ENCODE measurements at regions not wholly inside any gene's neighbourhood (a gene's known extent, or its start where the extent isn't known, plus 50 kb on each side); places are given as distances from the start of the nearest gene placed in this dataset.

GRCh38 chr9:108188976-108189375, 666.8 kb downstream of the ACTL7B start:
- no peak overlapping the region for H3K18ac ChIP-seq (ENCODE audit: low read depth in 1 of 2, low read length in 2 of 2)
- no peak overlapping the region for H3K4me3 ChIP-seq (ENCODE audit: insufficient read depth in 1 of 2, low read depth in 1 of 2, low read length in 2 of 2)
- no peak overlapping the region for H2BK120ac ChIP-seq (ENCODE audit: low read depth, low read length)
- H2BK5ac ChIP-seq (ENCODE audit: low read depth, low read length, poor library complexity, severe bottlenecking) = no peak overlapping the region
- no peak overlapping the region for H3K4ac ChIP-seq (ENCODE audit: low read depth in 1 of 2, low read length in 2 of 2)
- H2AFZ ChIP-seq (ENCODE audit: low read depth, low read length) = no peak overlapping the region
- H4K91ac ChIP-seq (ENCODE audit: low read length) = no peak overlapping the region
- H3K4me2 ChIP-seq (ENCODE audit: low read length, poor library complexity, severe bottlenecking) = no peak overlapping the region
- no peak overlapping the region for H2BK15ac ChIP-seq (ENCODE audit: low read depth, poor library complexity, severe bottlenecking)
- WGBS = 91% methylated on average over 2 of the region's 2 CpGs
- no peak overlapping the region for H3K14ac ChIP-seq (ENCODE audit: low read length in 2 of 2)
- H3K27ac ChIP-seq (ENCODE audit: low read length, poor library complexity, severe bottlenecking) = no peak overlapping the region
- no peak overlapping the region for H3K9ac ChIP-seq (ENCODE audit: low read length)
- no peaks in the 10 kb centered on the region for H3K79me1 ChIP-seq (replicated peaks; ENCODE audit: low read length, poor library complexity, severe bottlenecking)
- H3K23ac ChIP-seq (ENCODE audit: low read length in 2 of 2) = no peak overlapping the region
- H4K8ac ChIP-seq (ENCODE audit: low read length) = no peak overlapping the region
- DNase-seq = no peak
- peaks cover 4% of the 10 kb centered on the region for H3K4me1 ChIP-seq (ENCODE audit: control insufficient read depth, insufficient read depth, low read depth, low read length)
- no peak overlapping the region for H2BK12ac ChIP-seq (ENCODE audit: low read length in 2 of 2)
- no peaks in the 10 kb centered on the region for H3K27me3 ChIP-seq (ENCODE audit: control insufficient read depth in 1 of 2, insufficient read depth in 1 of 2, low read length in 2 of 2)
- no peaks in the 10 kb centered on the region for H3K36me3 ChIP-seq (ENCODE audit: control insufficient read depth in 1 of 2, insufficient read depth in 2 of 2, low read depth in 1 of 2, low read length in 2 of 2)
- no peak overlapping the region for H2AK5ac ChIP-seq (ENCODE audit: low read length, severe bottlenecking)
- no peaks in the 10 kb centered on the region for H3K9me3 ChIP-seq (ENCODE audit: control insufficient read depth, low read length)

DNA sequence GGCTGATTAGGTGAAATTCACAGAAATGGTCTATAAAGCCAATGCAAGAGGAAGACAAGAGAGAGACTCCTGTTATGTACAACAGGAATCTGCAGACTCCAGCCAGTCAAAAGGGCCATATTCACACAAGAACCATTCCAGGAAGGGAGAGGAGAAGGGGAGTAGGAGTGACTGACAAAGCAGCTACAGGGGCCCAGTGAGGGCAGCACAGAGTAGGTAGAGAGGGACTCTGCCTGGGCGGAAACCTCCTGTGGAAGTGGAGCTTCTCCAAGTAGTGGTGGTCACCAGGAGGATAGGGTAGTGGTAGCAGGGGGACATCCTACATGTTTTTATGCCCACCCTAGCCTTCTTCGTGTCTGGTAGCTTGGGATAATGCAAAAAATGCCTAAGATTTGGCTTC, 667.3 kb downstream of the ACTL7B start:
- Histone ChIP-seq H3K27ac (ENCODE audit: low read length, poor library complexity, severe bottlenecking) (no peak overlapping the region), H3K36me3 (ENCODE audit: control insufficient read depth in 1 of 2, insufficient read depth in 2 of 2, low read depth in 1 of 2, low read length in 2 of 2) (no peaks in the 10 kb centered on the region), H4K91ac (ENCODE audit: low read length) (no peak overlapping the region), H2AFZ (ENCODE audit: low read depth, low read length) (no peak overlapping the region), H3K14ac (ENCODE audit: low read length in 2 of 2) (peak overlapping the region in 1 of 2 experiments; percentile 26), H3K79me1 (replicated peaks; ENCODE audit: low read length, poor library complexity, severe bottlenecking) (no peaks in the 10 kb centered on the region), H3K4ac (ENCODE audit: low read depth in 1 of 2, low read length in 2 of 2) (no peak overlapping the region), H2BK120ac (ENCODE audit: low read depth, low read length) (no peak overlapping the region), H3K18ac (ENCODE audit: low read depth in 1 of 2, low read length in 2 of 2) (no peak overlapping the region), H3K4me1 (ENCODE audit: control insufficient read depth, insufficient read depth, low read depth, low read length) (peaks cover 4% of the 10 kb centered on the region), H3K23ac (ENCODE audit: low read length in 2 of 2) (no peak overlapping the region), H4K8ac (ENCODE audit: low read length) (no peak overlapping the region), H3K9me3 (ENCODE audit: control insufficient read depth, low read length) (no peaks in the 10 kb centered on the region), H3K4me3 (ENCODE audit: insufficient read depth in 1 of 2, low read depth in 1 of 2, low read length in 2 of 2) (no peak overlapping the region), H2BK5ac (ENCODE audit: low read depth, low read length, poor library complexity, severe bottlenecking) (no peak overlapping the region), H3K27me3 (ENCODE audit: control insufficient read depth in 1 of 2, insufficient read depth in 1 of 2, low read length in 2 of 2) (no peaks in the 10 kb centered on the region), H2AK5ac (ENCODE audit: low read length, severe bottlenecking) (no peak overlapping the region), H3K9ac (ENCODE audit: low read length) (no peak overlapping the region), H2BK15ac (ENCODE audit: low read depth, poor library complexity, severe bottlenecking) (no peak overlapping the region), H3K4me2 (ENCODE audit: low read length, poor library complexity, severe bottlenecking) (no peak overlapping the region), H2BK12ac (ENCODE audit: low read length in 2 of 2) (no peak overlapping the region)
- WGBS = 100% methylated on average over 2 of the region's 2 CpGs
- DNase-seq = no peak

- Histone ChIP-seq H3K27ac (ENCODE audit: low read length, poor library complexity, severe bottlenecking) (no peak overlapping the region), H3K36me3 (ENCODE audit: control insufficient read depth in 1 of 2, insufficient read depth in 2 of 2, low read depth in 1 of 2, low read length in 2 of 2) (no peaks in the 10 kb centered on the region), H2BK12ac (ENCODE audit: low read length in 2 of 2) (no peak overlapping the region), H3K4ac (ENCODE audit: low read depth in 1 of 2, low read length in 2 of 2) (no peak overlapping the region), H3K14ac (ENCODE audit: low read length in 2 of 2) (no peak overlapping the region), H3K4me3 (ENCODE audit: insufficient read depth in 1 of 2, low read depth in 1 of 2, low read length in 2 of 2) (no peak overlapping the region), H3K9ac (ENCODE audit: low read length) (no peak overlapping the region), H4K91ac (ENCODE audit: low read length) (no peak overlapping the region), H2BK5ac (ENCODE audit: low read depth, low read length, poor library complexity, severe bottlenecking) (no peak overlapping the region), H3K4me1 (ENCODE audit: control insufficient read depth, insufficient read depth, low read depth, low read length) (peaks cover 7% of the 10 kb centered on the region), H3K23ac (ENCODE audit: low read length in 2 of 2) (no peak overlapping the region), H2AK5ac (ENCODE audit: low read length, severe bottlenecking) (no peak overlapping the region), H3K79me1 (replicated peaks; ENCODE audit: low read length, poor library complexity, severe bottlenecking) (no peaks in the 10 kb centered on the region), H2BK15ac (ENCODE audit: low read depth, poor library complexity, severe bottlenecking) (no peak overlapping the region), H4K8ac (ENCODE audit: low read length) (no peak overlapping the region), H2BK120ac (ENCODE audit: low read depth, low read length) (no peak overlapping the region), H3K9me3 (ENCODE audit: control insufficient read depth, low read length) (no peaks in the 10 kb centered on the region), H3K4me2 (ENCODE audit: low read length, poor library complexity, severe bottlenecking) (no peak overlapping the region), H2AFZ (ENCODE audit: low read depth, low read length) (no peak overlapping the region), H3K18ac (ENCODE audit: low read depth in 1 of 2, low read length in 2 of 2) (no peak overlapping the region), H3K27me3 (ENCODE audit: control insufficient read depth in 1 of 2, insufficient read depth in 1 of 2, low read length in 2 of 2) (no peaks in the 10 kb centered on the region)
- 96% methylated on average over 3 of the region's 3 CpGs for WGBS
- DNase-seq = no peak
These were observed 669.0 kb downstream of the ACTL7B start for GRCh38 chr9:108186642-108187395.

DNA sequence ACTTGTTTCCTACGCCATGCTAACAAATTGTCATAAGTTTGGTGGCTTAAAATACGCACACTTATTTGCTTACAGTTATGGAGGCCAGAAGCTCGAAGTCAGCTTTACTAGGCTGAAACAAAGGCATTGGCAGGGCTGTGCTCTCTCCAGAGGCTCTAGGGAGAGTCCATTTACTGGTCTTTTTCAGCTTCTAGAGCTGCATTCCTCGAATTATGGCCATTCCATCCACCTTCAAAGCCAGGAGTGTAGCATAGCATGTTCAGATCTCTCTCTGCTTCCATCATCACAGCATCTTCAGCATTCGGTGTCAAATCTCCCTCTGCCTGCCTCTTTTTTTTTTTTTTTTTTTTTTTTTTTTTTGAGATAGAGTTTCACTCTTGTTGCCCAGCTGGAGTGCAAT, 670.2 kb downstream of the ACTL7B start:
- no peaks in the 10 kb centered on the region for H3K9me3 ChIP-seq (ENCODE audit: control insufficient read depth, low read length)
- H2BK15ac ChIP-seq (ENCODE audit: low read depth, poor library complexity, severe bottlenecking) = no peak overlapping the region
- no peak overlapping the region for H3K9ac ChIP-seq (ENCODE audit: low read length)
- no peaks in the 10 kb centered on the region for H3K79me1 ChIP-seq (replicated peaks; ENCODE audit: low read length, poor library complexity, severe bottlenecking)
- H3K4me2 ChIP-seq (ENCODE audit: low read length, poor library complexity, severe bottlenecking) = no peak overlapping the region
- no peak overlapping the region for H3K27ac ChIP-seq (ENCODE audit: low read length, poor library complexity, severe bottlenecking)
- H3K27me3 ChIP-seq (ENCODE audit: control insufficient read depth in 1 of 2, insufficient read depth in 1 of 2, low read length in 2 of 2) = no peaks in the 10 kb centered on the region
- H3K4me3 ChIP-seq (ENCODE audit: insufficient read depth in 1 of 2, low read depth in 1 of 2, low read length in 2 of 2) = no peak overlapping the region
- H3K18ac ChIP-seq (ENCODE audit: low read depth in 1 of 2, low read length in 2 of 2) = no peak overlapping the region
- no peak overlapping the region for H4K91ac ChIP-seq (ENCODE audit: low read length)
- no peak for DNase-seq
- H2AK5ac ChIP-seq (ENCODE audit: low read length, severe bottlenecking) = no peak overlapping the region
- no peak overlapping the region for H2BK120ac ChIP-seq (ENCODE audit: low read depth, low read length)
- no peak overlapping the region for H2AFZ ChIP-seq (ENCODE audit: low read depth, low read length)
- H2BK12ac ChIP-seq (ENCODE audit: low read length in 2 of 2) = no peak overlapping the region
- H3K4ac ChIP-seq (ENCODE audit: low read depth in 1 of 2, low read length in 2 of 2) = no peak overlapping the region
- WGBS = 93% methylated on average over 4 of the region's 5 CpGs
- no peak overlapping the region for H3K14ac ChIP-seq (ENCODE audit: low read length in 2 of 2)
- no peak overlapping the region for H3K23ac ChIP-seq (ENCODE audit: low read length in 2 of 2)
- peaks cover 7% of the 10 kb centered on the region for H3K4me1 ChIP-seq (ENCODE audit: control insufficient read depth, insufficient read depth, low read depth, low read length)
- no peaks in the 10 kb centered on the region for H3K36me3 ChIP-seq (ENCODE audit: control insufficient read depth in 1 of 2, insufficient read depth in 2 of 2, low read depth in 1 of 2, low read length in 2 of 2)
- H2BK5ac ChIP-seq (ENCODE audit: low read depth, low read length, poor library complexity, severe bottlenecking) = no peak overlapping the region
- H4K8ac ChIP-seq (ENCODE audit: low read length) = no peak overlapping the region
